Astrocyte (in vitro differentiated cells and primary cell): ENCODE measurements at regions not wholly inside any gene's neighbourhood (a gene's known extent, or its start where the extent isn't known, plus 50 kb on each side); places are given as distances from the start of the nearest gene placed in this dataset.

Experiments used
- DNase-seq: peaks from one replicate; pipeline ENCODE4 v3.0.0-alpha.2; 2010; ENCODE audit warnings: low read depth
- FAIRE-seq: peaks from 2 replicates; lab custom pipeline; 2011; peaks lifted over from hg19 to GRCh38; lab: Jason Lieb, UNC
- H2AFZ ChIP-seq: 2 replicates; pipeline ENCODE4 v1.6.0; 2012; ENCODE audit warnings: low read depth, low read length, inconsistent platforms
- H3K27ac ChIP-seq: 2 replicates; pipeline ENCODE4 v1.5.1; 2011; ENCODE audit warnings: low read depth, low read length, inconsistent platforms
- H3K27me3 ChIP-seq: 2 replicates; pipeline ENCODE4 v1.6.0; 2011; ENCODE audit warnings: low read length, inconsistent platforms; ENCODE audit not compliant: insufficient read depth
- H3K36me3 ChIP-seq: 2 replicates; pipeline ENCODE4 v1.5.1; 2011; ENCODE audit warnings: low read length, inconsistent platforms; ENCODE audit not compliant: insufficient read depth
- H3K4me1 ChIP-seq: 2 replicates; pipeline ENCODE4 v1.5.1; 2011; ENCODE audit warnings: low read length, inconsistent platforms; ENCODE audit not compliant: insufficient read depth
- H3K4me2 ChIP-seq: 2 replicates; pipeline ENCODE4 v1.6.0; 2012; ENCODE audit warnings: low read length, inconsistent platforms
- H3K4me3 ChIP-seq: 2 replicates; pipeline ENCODE4 v1.5.1; 2011; ENCODE audit warnings: low read depth, mild to moderate bottlenecking, low read length, inconsistent platforms; ENCODE audit not compliant: insufficient read depth
- H3K79me2 ChIP-seq: 2 replicates; pipeline ENCODE4 v1.6.0; 2012; ENCODE audit warnings: mild to moderate bottlenecking, low read length, inconsistent platforms; ENCODE audit not compliant: insufficient read depth
- H3K9ac ChIP-seq: 2 replicates; pipeline ENCODE4 v1.6.0; 2012; ENCODE audit warnings: mild to moderate bottlenecking, low read length, inconsistent platforms
- H3K9me3 ChIP-seq: 2 replicates; pipeline ENCODE4 v1.5.1; 2012; ENCODE audit warnings: low read depth, mild to moderate bottlenecking, low read length, inconsistent platforms; ENCODE audit not compliant: insufficient read depth
- H4K20me1 ChIP-seq: 2 replicates; pipeline ENCODE4 v1.6.0; 2012; ENCODE audit warnings: low read length, inconsistent platforms; ENCODE audit not compliant: insufficient read depth
- H3K27ac Mint-ChIP-seq: one replicate; pipeline ENCODE4 v1.8.0; 2021; ENCODE audit warnings: mild to moderate bottlenecking, mixed read lengths; ENCODE audit not compliant: unreplicated experiment
- H3K27me3 Mint-ChIP-seq: one replicate; pipeline ENCODE4 v1.8.0; 2021; ENCODE audit warnings: low read depth, mixed read lengths; ENCODE audit not compliant: unreplicated experiment
- H3K36me3 Mint-ChIP-seq: one replicate; pipeline ENCODE4 v1.8.0; 2021; ENCODE audit warnings: low read depth, mixed read lengths; ENCODE audit not compliant: unreplicated experiment
- H3K4me1 Mint-ChIP-seq: one replicate; pipeline ENCODE4 v1.8.0; 2021; ENCODE audit warnings: low read depth, mixed read lengths; ENCODE audit not compliant: unreplicated experiment
- H3K4me3 Mint-ChIP-seq: one replicate; pipeline ENCODE4 v1.8.0; 2021; ENCODE audit warnings: mild to moderate bottlenecking, moderate library complexity, mixed read lengths; ENCODE audit not compliant: unreplicated experiment
- H3K9me3 Mint-ChIP-seq: one replicate; pipeline ENCODE4 v1.8.0; 2021; ENCODE audit warnings: mild to moderate bottlenecking, mixed read lengths; ENCODE audit not compliant: unreplicated experiment
- EZH2 ChIP-seq: IDR thresholded peaks from 2 replicates; pipeline ENCODE4 v1.6.1; 2012; ENCODE audit warnings: mild to moderate bottlenecking, low read length, inconsistent platforms; ENCODE audit not compliant: insufficient read depth
- TF ChIP-seq, protein P1 (sequence below): IDR thresholded peaks from 2 replicates; pipeline ENCODE4 v1.5.1; 2011; ENCODE audit warnings: low read depth, mild to moderate bottlenecking, inconsistent platforms, low read length, moderate library complexity; ENCODE audit not compliant: insufficient read depth

DNA sequence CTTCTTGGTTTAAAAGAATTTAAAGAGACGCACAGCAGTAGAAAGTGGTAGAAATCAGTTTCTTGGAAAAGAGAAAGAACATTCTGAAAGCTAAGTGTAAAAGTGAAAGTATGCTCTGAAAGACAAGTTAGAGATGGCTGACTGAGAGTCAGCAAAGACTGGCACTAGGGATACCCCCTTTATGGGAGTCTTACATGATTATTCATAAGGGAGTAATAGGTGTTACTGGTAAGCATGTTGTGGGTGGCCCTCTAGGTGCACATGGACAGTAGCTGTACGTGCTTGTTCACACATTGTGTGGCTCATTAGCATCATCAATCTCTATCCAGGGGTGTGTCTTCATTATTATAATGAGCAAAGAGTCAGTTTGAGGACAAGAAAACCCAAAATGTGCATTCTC is 816.2 kb downstream of the CBLN2 start:
- DNase-seq (no peak), FAIRE-seq (no peak)
- H3K9ac ChIP-seq = no peak overlapping the region
- H3K27ac Mint-ChIP-seq = no peak overlapping the region
- H2AFZ ChIP-seq = no peak overlapping the region
- no peaks in the 10 kb centered on the region for H3K9me3 ChIP-seq
- no peaks in the 10 kb centered on the region for H3K27me3 Mint-ChIP-seq
- H3K9me3 Mint-ChIP-seq = peaks cover 2% of the 10 kb centered on the region
- H4K20me1 ChIP-seq = no peaks in the 10 kb centered on the region
- H3K27me3 ChIP-seq = no peaks in the 10 kb centered on the region
- no peaks in the 10 kb centered on the region for H3K36me3 ChIP-seq
- no peak overlapping the region for H3K4me3 ChIP-seq
- H3K36me3 Mint-ChIP-seq = no peaks in the 10 kb centered on the region
- no peaks in the 10 kb centered on the region for H3K79me2 ChIP-seq
- no peak overlapping the region for H3K4me2 ChIP-seq
- H3K4me1 Mint-ChIP-seq = no peaks in the 10 kb centered on the region
- no peak overlapping the region for H3K4me3 Mint-ChIP-seq
- no peak for TF ChIP-seq EZH2
- TF ChIP-seq, protein P1, sequence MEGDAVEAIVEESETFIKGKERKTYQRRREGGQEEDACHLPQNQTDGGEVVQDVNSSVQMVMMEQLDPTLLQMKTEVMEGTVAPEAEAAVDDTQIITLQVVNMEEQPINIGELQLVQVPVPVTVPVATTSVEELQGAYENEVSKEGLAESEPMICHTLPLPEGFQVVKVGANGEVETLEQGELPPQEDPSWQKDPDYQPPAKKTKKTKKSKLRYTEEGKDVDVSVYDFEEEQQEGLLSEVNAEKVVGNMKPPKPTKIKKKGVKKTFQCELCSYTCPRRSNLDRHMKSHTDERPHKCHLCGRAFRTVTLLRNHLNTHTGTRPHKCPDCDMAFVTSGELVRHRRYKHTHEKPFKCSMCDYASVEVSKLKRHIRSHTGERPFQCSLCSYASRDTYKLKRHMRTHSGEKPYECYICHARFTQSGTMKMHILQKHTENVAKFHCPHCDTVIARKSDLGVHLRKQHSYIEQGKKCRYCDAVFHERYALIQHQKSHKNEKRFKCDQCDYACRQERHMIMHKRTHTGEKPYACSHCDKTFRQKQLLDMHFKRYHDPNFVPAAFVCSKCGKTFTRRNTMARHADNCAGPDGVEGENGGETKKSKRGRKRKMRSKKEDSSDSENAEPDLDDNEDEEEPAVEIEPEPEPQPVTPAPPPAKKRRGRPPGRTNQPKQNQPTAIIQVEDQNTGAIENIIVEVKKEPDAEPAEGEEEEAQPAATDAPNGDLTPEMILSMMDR = no peak
- H3K27ac ChIP-seq = no peak overlapping the region
- H3K4me1 ChIP-seq = no peaks in the 10 kb centered on the region

DNA sequence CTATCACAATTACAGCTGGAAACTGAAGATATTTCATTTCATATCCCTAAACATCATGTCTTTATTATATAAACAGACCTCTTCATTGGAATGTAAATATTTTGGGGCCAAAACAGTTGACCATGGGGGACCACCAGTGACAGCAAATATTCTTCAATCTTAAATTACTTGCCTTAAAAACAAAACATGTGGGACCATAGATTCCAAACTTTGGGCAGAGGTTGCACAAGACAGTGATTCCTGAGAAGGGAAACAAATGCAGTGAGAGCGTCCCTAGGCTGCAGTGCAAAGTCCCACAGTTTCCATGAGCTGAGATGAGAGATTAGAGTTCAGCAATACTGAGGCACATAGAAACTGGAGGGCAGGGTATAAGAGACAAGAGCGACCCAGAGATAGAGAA is 818.9 kb downstream of the CBLN2 start:
- TF ChIP-seq, protein P1 = no peak
- no peak for TF ChIP-seq EZH2

DNA sequence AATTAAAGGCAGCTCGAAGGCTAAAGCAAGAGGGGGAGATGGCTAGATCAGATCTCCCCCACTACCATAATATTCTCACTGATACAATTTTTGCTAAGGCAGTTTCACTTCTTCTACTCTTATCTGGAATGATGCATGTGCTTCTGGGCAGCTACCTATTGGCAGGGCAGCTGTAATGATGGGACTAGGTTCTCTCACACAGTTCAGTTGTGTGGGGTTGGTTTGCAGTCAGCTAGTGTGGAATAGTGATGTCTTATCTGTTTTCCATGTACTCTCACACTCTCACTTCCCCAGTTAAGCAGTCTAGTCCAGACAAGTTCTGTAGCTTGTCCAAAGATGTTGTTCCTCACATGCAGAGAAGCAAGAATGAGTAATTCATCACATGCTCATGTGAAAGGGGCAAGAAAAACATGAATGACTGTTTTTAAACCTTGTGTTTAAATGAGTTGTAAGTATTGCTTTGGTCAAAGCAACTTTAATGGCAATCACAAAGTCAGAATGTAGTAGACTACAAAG is 836.1 kb downstream of the CBLN2 start:
- DNase-seq (no peak), FAIRE-seq (no peak)
- no peaks in the 10 kb centered on the region for H3K9me3 ChIP-seq
- Mint-ChIP-seq H3K27me3 (no peaks in the 10 kb centered on the region), H3K27ac (no peak overlapping the region), H3K4me1 (no peaks in the 10 kb centered on the region), H3K36me3 (no peaks in the 10 kb centered on the region), H3K4me3 (no peak overlapping the region), H3K9me3 (peaks cover 1% of the 10 kb centered on the region)
- no peaks in the 10 kb centered on the region for H3K4me1 ChIP-seq
- H4K20me1 ChIP-seq = no peaks in the 10 kb centered on the region
- no peak overlapping the region for H3K4me3 ChIP-seq
- no peak overlapping the region for H3K4me2 ChIP-seq
- no peaks in the 10 kb centered on the region for H3K27me3 ChIP-seq
- no peak overlapping the region for H3K27ac ChIP-seq
- H3K79me2 ChIP-seq = no peaks in the 10 kb centered on the region
- no peak for TF ChIP-seq EZH2
- TF ChIP-seq, protein P1 = no peak
- H3K9ac ChIP-seq = no peak overlapping the region
- H2AFZ ChIP-seq = peak overlapping the region; percentile 3
- H3K36me3 ChIP-seq = no peaks in the 10 kb centered on the region

More for the DNA sequence above, 818.9 kb downstream of the CBLN2 start:
- H3K27me3 ChIP-seq = no peaks in the 10 kb centered on the region
- no peaks in the 10 kb centered on the region for H3K36me3 ChIP-seq
- no peaks in the 10 kb centered on the region for H3K79me2 ChIP-seq
- no peak for FAIRE-seq
- H3K4me3 ChIP-seq = no peak overlapping the region
- H3K4me1 ChIP-seq = no peaks in the 10 kb centered on the region
- Mint-ChIP-seq H3K27ac (no peak overlapping the region), H3K27me3 (no peaks in the 10 kb centered on the region), H3K36me3 (no peaks in the 10 kb centered on the region), H3K4me1 (no peaks in the 10 kb centered on the region), H3K9me3 (peaks cover 2% of the 10 kb centered on the region), H3K4me3 (no peak overlapping the region)
- no peak overlapping the region for H3K4me2 ChIP-seq
- no peaks in the 10 kb centered on the region for H4K20me1 ChIP-seq
- no peaks in the 10 kb centered on the region for H3K9me3 ChIP-seq
- H3K9ac ChIP-seq = no peak overlapping the region
- DNase-seq = no peak
- H2AFZ ChIP-seq = no peak overlapping the region
- H3K27ac ChIP-seq = no peak overlapping the region
